Activated CD8-positive, alpha-beta T cell treated with anti-CD3 and anti-CD28 coated beads, Interleukin-2, amount 10 ng/mL, durations not matched to agents 7 days and 5 days (primary cell): ENCODE measurements at regions not wholly inside any gene's neighbourhood (a gene's known extent, or its start where the extent isn't known, plus 50 kb on each side); places are given as distances from the start of the nearest gene placed in this dataset.

Experiments used
- ATAC-seq: fragments of 150-1000 bp; cut with Tn5 transposase; one replicate; pipeline ENCODE4 v1.10.0; 2021; ENCODE audit warnings: moderate library complexity
- CTCF ChIA-PET: fragments of 350-600 bp; sonication (Branson Sonifier 250); formaldehyde crosslinking; loops from one replicate; lab custom pipeline; 2021; ENCODE audit warnings: antibody characterized with exemption; lab: Charles Lee
- POLR2A ChIA-PET: fragments of 350-600 bp; sonication (Branson Sonifier 250); formaldehyde crosslinking; loops from one replicate; lab custom pipeline; 2021; ENCODE audit warnings: antibody characterized with exemption; lab: Charles Lee
- DNase-seq: peaks from one replicate; pipeline ENCODE4 v3.0.0-alpha.2; 2020
- H3K27ac Mint-ChIP-seq: one replicate; pipeline ENCODE4 v1.8.0; 2021; ENCODE audit warnings: mild to moderate bottlenecking, mixed read lengths
- H3K27me3 Mint-ChIP-seq: one replicate; pipeline ENCODE4 v1.8.0; 2021; ENCODE audit warnings: low read depth, mixed read lengths
- H3K36me3 Mint-ChIP-seq: one replicate; pipeline ENCODE4 v1.8.0; 2021; ENCODE audit warnings: low read depth, mixed read lengths
- H3K4me1 Mint-ChIP-seq: one replicate; pipeline ENCODE4 v1.8.0; 2021; ENCODE audit warnings: low read depth, mixed read lengths
- H3K4me3 Mint-ChIP-seq: one replicate; pipeline ENCODE4 v1.8.0; 2021; ENCODE audit warnings: mild to moderate bottlenecking, mixed read lengths
- H3K9me3 Mint-ChIP-seq: one replicate; pipeline ENCODE4 v1.8.0; 2022; ENCODE audit warnings: mixed read lengths; ENCODE audit not compliant: insufficient read depth

DNA sequence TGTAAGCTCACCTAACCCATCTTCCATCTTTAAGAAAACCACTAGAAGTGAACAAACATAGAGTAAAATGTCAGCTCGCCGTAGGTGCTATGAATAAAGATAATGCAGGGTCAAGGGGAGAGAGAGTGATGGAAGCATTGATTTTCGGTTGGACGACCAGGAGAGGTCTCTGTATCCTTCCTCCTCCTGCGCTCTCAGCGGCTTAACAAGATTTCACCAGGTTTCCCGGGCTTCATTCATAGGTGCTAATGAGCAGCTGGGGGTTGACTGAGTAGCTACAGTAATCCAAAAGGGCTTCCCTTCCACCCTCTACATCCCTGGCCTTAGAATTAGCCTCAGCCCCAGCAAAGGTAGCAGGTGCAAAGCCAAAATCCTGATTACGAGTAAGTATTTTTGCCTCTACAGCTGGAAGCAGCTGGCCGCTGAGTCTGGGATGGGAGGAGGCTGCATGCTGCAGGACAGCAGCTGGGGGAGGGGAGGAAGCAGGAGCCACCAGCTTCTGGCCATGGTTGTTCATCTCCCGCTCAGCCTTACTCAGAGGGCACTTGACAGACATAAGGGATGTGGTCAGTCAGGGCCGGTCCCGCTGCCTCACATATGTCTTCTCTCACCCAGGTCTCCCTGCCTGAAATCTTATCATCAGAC lies 112.0 kb upstream of the IL12B start:
- Mint-ChIP-seq H3K4me3 (no peak overlapping the region), H3K27me3 (peaks cover 33% of the 10 kb centered on the region), H3K27ac (no peak overlapping the region), H3K4me1 (peaks cover 2% of the 10 kb centered on the region), H3K9me3 (no peaks in the 10 kb centered on the region), H3K36me3 (no peaks in the 10 kb centered on the region)
- CTCF ChIA-PET = interaction anchor here (0.6 to 4.5 kb wide), 8 partner anchors 11 to 544 kb away, joined by 3 to 12 read pairs (median 8); no protein-coding TSS in a partner anchor
- no peak for DNase-seq
- POLR2A ChIA-PET = interaction anchor here (0.6 to 1.0 kb wide), 2 partner anchors 16 to 180 kb away, joined by 3 read pairs; no protein-coding TSS in a partner anchor
- ATAC-seq = no peak

DNA sequence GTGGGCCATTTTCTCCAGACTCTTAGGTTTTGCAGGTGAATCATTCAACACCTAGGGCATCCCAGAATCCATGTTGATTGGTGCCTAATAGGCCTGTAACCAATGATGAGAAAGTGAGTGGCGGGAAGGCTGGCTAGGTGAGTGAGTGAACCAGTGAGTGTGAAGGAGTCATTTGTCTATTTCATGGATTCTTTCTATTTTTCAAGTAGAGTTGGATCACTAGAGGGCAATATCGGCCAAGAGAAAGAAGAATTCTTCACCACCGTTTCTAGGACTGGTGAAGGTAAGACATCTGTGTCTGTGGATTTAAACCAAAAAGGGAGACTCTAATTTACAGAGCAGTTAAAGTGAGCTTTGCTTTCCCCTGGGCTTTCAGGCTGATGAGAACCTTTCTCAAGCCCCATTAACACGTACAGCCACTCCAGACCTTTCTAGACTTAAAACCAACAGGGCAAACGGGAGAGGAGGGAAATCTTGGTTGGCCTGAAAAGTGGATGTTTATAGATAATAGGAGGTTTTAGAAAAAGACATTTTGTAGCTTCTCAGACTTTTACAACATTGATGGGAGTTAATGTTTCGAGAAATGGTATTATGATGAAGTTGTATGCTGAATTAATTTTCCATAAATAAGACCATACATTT lies 114.3 kb upstream of the IL12B start:
- no peak overlapping the region for H3K27ac Mint-ChIP-seq
- no peak for ATAC-seq
- ChIA-PET POLR2A (no interaction called here), CTCF (interaction anchor here (1.0 to 4.5 kb wide), 10 partner anchors 10 to 565 kb away, joined by 3 to 19 read pairs (median 5); partner anchors contain the start of gene TTC1)
- DNase-seq = no peak
- peaks cover 2% of the 10 kb centered on the region for H3K4me1 Mint-ChIP-seq
- H3K4me3 Mint-ChIP-seq = no peak overlapping the region
- peaks cover 30% of the 10 kb centered on the region for H3K27me3 Mint-ChIP-seq
- no peaks in the 10 kb centered on the region for H3K9me3 Mint-ChIP-seq
- H3K36me3 Mint-ChIP-seq = no peaks in the 10 kb centered on the region

- DNase-seq (no peak), ATAC-seq (no peak)
- CTCF ChIA-PET = no interaction called here
- H3K9me3 Mint-ChIP-seq = no peaks in the 10 kb centered on the region
- POLR2A ChIA-PET = no interaction called here
- H3K4me1 Mint-ChIP-seq = no peaks in the 10 kb centered on the region
- H3K4me3 Mint-ChIP-seq = no peak overlapping the region
- no peaks in the 10 kb centered on the region for H3K36me3 Mint-ChIP-seq
- H3K27me3 Mint-ChIP-seq = peaks cover 32% of the 10 kb centered on the region
- H3K27ac Mint-ChIP-seq = no peak overlapping the region
Measured at GRCh38 chr5:159447116-159447515, 116.8 kb upstream of the IL12B start.

DNA sequence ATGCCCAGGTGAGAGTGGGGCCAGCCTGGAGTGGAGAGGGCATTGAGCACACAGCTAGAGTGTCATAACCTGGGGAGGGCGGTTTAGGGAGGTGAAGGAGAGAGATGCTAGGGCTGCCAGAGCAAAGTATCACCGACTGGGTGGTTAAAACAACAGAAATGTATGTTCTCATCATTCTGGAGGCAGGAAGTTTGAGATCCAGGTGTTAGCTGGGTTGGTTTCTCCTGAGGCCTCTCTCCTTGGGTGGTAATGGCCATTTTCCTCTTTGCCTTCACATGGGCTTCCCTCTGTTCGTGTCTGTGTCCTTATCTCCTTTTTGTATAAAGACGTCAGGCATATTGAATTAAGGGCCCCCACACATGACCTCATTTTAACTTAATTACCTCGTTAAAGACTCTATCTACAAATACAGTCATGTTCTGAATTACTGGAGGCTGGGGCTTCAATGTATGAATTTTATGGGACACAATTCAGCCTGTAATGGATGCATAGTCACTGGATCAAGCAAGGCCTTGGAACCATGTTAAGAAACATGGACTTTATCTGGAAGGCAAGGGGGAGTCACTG lies 118.6 kb upstream of the IL12B start:
- ChIA-PET CTCF (no interaction called here), POLR2A (no interaction called here)
- Mint-ChIP-seq H3K27ac (no peak overlapping the region), H3K36me3 (no peaks in the 10 kb centered on the region), H3K27me3 (peaks cover 39% of the 10 kb centered on the region), H3K9me3 (no peaks in the 10 kb centered on the region), H3K4me1 (no peaks in the 10 kb centered on the region), H3K4me3 (no peak overlapping the region)
- DNase-seq (no peak), ATAC-seq (no peak)

DNA sequence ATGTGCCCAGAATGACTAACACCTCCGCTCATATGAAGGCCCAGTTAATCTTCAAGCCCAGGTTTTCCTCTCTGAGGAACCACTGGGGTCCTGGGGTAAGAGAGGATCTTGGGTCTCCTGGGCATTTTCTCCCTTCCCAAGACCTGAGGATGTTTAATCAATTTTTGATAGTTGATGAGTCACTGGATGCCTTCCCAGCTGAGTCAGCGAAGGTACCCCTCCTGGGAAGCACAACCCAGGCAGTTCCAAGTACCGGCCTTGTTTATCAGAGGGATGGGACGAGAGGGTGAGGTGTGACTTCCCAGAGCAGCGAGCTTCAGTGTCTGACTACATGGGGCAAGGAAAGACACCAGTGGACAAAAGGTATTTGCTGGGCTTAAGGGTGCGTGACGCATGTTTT lies 119.6 kb upstream of the IL12B start:
- H3K4me1 Mint-ChIP-seq = no peaks in the 10 kb centered on the region
- no peaks in the 10 kb centered on the region for H3K9me3 Mint-ChIP-seq
- DNase-seq = no peak
- no peaks in the 10 kb centered on the region for H3K36me3 Mint-ChIP-seq
- no peak for ATAC-seq
- H3K27me3 Mint-ChIP-seq = peaks cover 40% of the 10 kb centered on the region
- H3K27ac Mint-ChIP-seq = no peak overlapping the region
- CTCF ChIA-PET = no interaction called here
- no peak overlapping the region for H3K4me3 Mint-ChIP-seq
- POLR2A ChIA-PET = no interaction called here

DNA sequence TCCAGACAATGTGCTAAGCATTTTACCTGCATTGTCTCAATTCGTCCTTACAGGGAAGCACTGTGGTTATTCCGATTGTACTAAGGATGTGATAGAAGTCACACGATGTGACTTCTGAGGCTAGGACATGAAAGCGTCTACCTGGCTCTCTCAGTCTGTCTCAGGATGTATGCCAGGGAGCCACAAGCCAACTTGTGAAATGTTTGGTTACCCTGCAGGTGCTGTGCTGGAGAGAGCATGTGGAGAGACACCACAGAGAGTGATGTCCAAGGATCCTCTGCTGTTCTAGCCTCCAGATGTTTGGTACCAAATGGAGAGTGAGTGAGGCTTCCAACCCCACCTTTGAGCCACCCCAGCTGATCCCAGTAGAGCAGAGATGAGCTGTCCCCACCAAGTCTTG lies 120.1 kb upstream of the IL12B start:
- Mint-ChIP-seq H3K27ac (no peak overlapping the region), H3K4me1 (no peaks in the 10 kb centered on the region), H3K9me3 (no peaks in the 10 kb centered on the region), H3K4me3 (no peak overlapping the region), H3K36me3 (no peaks in the 10 kb centered on the region), H3K27me3 (peaks cover 39% of the 10 kb centered on the region)
- POLR2A ChIA-PET = no interaction called here
- no peak for DNase-seq
- no peak for ATAC-seq
- CTCF ChIA-PET = no interaction called here

DNA sequence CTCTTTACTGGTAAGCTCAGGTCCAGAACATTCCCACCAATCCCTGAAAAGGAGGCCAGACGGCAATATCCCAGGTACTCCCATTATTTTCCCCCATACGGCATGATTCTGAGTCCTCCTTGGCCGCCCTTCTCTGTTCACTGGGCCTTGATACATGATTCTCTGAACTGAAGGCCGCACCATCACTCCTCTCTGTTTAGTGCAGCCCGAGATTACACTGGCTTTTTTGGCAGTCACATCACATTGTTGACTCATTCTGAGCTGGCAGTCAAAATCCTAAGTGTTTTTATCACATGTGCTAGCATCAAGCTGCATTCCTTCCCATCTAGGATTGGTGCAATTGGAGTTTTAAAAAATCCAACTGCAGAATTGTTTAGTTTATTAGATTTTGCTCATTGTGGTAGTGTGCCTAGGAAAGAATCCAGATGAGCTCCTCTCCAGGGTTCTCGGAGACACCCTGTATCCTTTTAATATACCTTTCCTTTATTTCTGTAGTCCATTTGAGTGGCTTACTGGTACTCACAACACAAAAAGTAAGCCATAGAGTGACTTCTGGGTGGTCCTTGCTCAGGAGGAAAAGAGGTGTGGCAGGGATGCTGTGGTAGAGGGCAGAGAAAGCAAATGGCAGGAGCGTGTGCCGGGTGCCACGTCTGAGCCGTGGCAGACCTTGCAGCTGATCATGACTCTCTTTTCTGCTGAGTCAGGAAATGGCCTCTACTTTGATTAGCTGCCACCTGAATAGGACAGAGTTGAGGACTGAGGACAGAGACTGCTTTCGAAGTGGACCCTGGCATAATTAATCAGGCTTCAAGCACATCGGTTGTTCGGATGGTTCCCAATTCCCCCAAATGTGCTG lies 121.1 kb upstream of the IL12B start:
- peaks cover 3% of the 10 kb centered on the region for H3K4me1 Mint-ChIP-seq
- H3K27ac Mint-ChIP-seq = no peak overlapping the region
- no peaks in the 10 kb centered on the region for H3K9me3 Mint-ChIP-seq
- ATAC-seq (no peak), DNase-seq (no peak)
- POLR2A ChIA-PET = no interaction called here
- CTCF ChIA-PET = interaction anchor here (0.8 kb wide), 1 partner anchor 535 kb away, joined by 3 read pairs; no protein-coding TSS in a partner anchor
- no peaks in the 10 kb centered on the region for H3K36me3 Mint-ChIP-seq
- peaks cover 37% of the 10 kb centered on the region for H3K27me3 Mint-ChIP-seq
- H3K4me3 Mint-ChIP-seq = no peak overlapping the region

DNA sequence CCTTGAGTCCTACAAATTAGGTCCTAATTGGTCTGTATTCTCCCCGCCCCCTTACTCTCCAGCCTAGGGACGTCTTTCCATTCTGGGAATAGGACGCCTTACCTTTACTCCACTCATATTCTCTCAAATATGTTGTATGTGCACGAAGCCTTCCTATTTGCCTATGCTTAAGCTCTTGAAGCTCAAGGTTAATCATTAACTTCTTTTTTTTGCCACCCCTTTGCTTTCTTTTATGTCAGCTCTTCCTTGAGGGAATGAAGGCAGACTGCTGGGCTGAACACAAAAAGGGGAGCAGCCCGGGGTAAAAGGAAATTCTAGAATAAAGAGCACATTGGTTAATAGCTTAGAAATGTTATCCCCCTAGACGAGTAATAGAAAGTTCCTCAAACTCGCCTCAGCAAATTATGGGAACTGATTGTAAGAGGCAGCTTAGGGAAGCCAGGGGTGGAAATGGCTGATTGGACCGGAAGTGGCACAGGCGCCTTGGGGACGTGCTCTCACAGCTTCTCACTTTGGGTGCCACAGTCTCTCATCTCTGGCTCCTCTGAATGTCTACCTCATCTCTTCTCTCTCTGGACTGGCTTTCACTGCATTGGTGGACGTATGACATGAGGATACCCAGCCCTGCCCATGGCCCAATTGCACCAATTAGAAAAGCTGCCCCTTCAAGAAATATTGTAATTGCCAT lies 122.3 kb upstream of the IL12B start:
- ATAC-seq (no peak), DNase-seq (no peak)
- Mint-ChIP-seq H3K9me3 (no peaks in the 10 kb centered on the region), H3K27ac (no peak overlapping the region), H3K27me3 (peaks cover 36% of the 10 kb centered on the region), H3K36me3 (no peaks in the 10 kb centered on the region), H3K4me3 (no peak overlapping the region), H3K4me1 (peaks cover 12% of the 10 kb centered on the region)
- ChIA-PET POLR2A (no interaction called here), CTCF (no interaction called here)

- no peak for DNase-seq
- H3K9me3 Mint-ChIP-seq = no peaks in the 10 kb centered on the region
- H3K27ac Mint-ChIP-seq = no peak overlapping the region
- H3K36me3 Mint-ChIP-seq = no peaks in the 10 kb centered on the region
- peaks cover 37% of the 10 kb centered on the region for H3K27me3 Mint-ChIP-seq
- no peak overlapping the region for H3K4me3 Mint-ChIP-seq
- ChIA-PET POLR2A (no interaction called here), CTCF (no interaction called here)
- H3K4me1 Mint-ChIP-seq = peaks cover 16% of the 10 kb centered on the region
- ATAC-seq = no peak
Measured at GRCh38 chr5:159453209-159453608, 122.9 kb upstream of the IL12B start.

- Mint-ChIP-seq H3K27me3 (peaks cover 41% of the 10 kb centered on the region), H3K4me3 (no peak overlapping the region), H3K36me3 (no peaks in the 10 kb centered on the region), H3K4me1 (peaks cover 36% of the 10 kb centered on the region), H3K27ac (no peak overlapping the region), H3K9me3 (no peaks in the 10 kb centered on the region)
- ATAC-seq (no peak), DNase-seq (no peak)
- POLR2A ChIA-PET = no interaction called here
- CTCF ChIA-PET = interaction anchor here (0.7 to 1.3 kb wide), 4 partner anchors 11 to 531 kb away, joined by 3 to 6 read pairs (median 4); no protein-coding TSS in a partner anchor
Measured at GRCh38 chr5:159456261-159456660, 126.0 kb upstream of the IL12B start.

DNA sequence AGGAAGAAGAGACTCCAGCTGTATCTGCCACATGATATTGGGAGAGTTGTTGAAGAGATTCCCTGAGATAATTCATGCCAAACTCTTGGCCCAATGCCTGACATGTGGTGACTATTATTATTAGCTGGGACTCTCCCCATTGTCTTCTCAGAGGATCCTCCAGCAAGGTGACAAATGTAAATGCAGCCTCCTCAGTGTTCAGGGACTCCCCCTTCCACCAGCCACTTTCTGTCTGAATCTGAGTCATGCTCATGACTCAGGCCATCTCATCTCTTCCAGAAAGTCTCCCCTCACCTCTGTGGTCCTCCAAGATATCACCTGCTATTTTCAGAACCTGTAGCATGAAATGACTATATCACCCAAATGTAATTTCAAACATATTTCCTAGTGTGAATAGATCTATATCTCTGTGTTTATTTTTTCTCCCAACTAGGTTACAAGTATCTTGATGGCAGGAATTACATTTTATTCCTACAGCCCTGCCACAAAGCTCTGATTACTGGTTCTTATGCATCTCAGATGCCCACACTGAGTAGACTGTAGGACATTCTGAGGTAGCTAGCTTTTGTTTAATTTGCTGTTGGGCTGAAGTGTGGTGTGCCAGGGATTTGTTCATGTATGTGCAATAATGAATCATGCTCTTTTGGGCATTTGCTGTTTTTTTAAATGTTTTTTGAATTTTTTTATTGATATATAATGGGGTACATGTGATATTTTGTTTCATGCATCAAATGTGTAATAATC lies 126.6 kb upstream of the IL12B start:
- POLR2A ChIA-PET = no interaction called here

More for the DNA sequence above, 126.6 kb upstream of the IL12B start:
- DNase-seq = peak; percentile 51
- Mint-ChIP-seq H3K9me3 (no peaks in the 10 kb centered on the region), H3K4me3 (no peak overlapping the region), H3K4me1 (peaks cover 36% of the 10 kb centered on the region), H3K27me3 (peaks cover 39% of the 10 kb centered on the region), H3K36me3 (no peaks in the 10 kb centered on the region), H3K27ac (no peak overlapping the region)
- peak; percentile 79 for ATAC-seq
- CTCF ChIA-PET = interaction anchor here (0.7 to 1.3 kb wide), 3 partner anchors 21 to 530 kb away, joined by 3 to 4 read pairs (median 3); no protein-coding TSS in a partner anchor
